IMR-90 (cell line): ENCODE measurements at regions not wholly inside any gene's neighbourhood (a gene's known extent, or its start where the extent isn't known, plus 50 kb on each side); places are given as distances from the start of the nearest gene placed in this dataset.

Experiments
- CTCF ChIP-seq: conservative IDR thresholded peaks from 2 replicates; pipeline ENCODE4 v1.5.1; 2012; ENCODE audit warnings: mild to moderate bottlenecking, low read depth, low read length, improper control_type of control experiment
- MAFK ChIP-seq: IDR thresholded peaks from 2 replicates; pipeline ENCODE4 v1.6.1; 2012; ENCODE audit warnings: low read depth, low read length, improper control_type of control experiment
- POLR2A ChIP-seq: IDR thresholded peaks from 2 replicates; pipeline ENCODE4 v1.6.1; 2012; ENCODE audit warnings: mild to moderate bottlenecking, low read depth, low read length
- RAD21 ChIP-seq: IDR thresholded peaks from 2 replicates; pipeline ENCODE4 v1.6.1; 2012; ENCODE audit warnings: low read length, improper control_type of control experiment
- RFX5 ChIP-seq: IDR thresholded peaks from 2 replicates; pipeline ENCODE4 v1.8.0; 2012; ENCODE audit warnings: low read depth, mild to moderate bottlenecking, low read length, moderate library complexity
- SMC3 ChIP-seq: fragments of 150-350 bp; IDR thresholded peaks from 2 replicates; pipeline ENCODE4 v1.6.1; 2016; ENCODE audit warnings: low read depth, mild to moderate bottlenecking, antibody characterized with exemption, low read length, moderate library complexity

GRCh38 chr4:4752025-4752424 is 107.4 kb upstream of the MSX1 start:
- no peak for TF ChIP-seq MAFK
- TF ChIP-seq CTCF = no peak
- TF ChIP-seq SMC3 = no peak
- TF ChIP-seq POLR2A = no peak
- no peak for TF ChIP-seq RFX5
- TF ChIP-seq RAD21 = no peak
